HG03432 (cell line): ENCODE measurements at regions not wholly inside any gene's neighbourhood (a gene's known extent, or its start where the extent isn't known, plus 50 kb on each side); places are given as distances from the start of the nearest gene placed in this dataset.

Source experiments
- ATAC-seq: cut with Tn5 transposase; IDR thresholded peaks from one replicate; pipeline ENCODE4 v1.9.1; 2021; ENCODE audit warnings: mild to moderate bottlenecking, moderate library complexity; ENCODE audit not compliant: unreplicated experiment

DNA sequence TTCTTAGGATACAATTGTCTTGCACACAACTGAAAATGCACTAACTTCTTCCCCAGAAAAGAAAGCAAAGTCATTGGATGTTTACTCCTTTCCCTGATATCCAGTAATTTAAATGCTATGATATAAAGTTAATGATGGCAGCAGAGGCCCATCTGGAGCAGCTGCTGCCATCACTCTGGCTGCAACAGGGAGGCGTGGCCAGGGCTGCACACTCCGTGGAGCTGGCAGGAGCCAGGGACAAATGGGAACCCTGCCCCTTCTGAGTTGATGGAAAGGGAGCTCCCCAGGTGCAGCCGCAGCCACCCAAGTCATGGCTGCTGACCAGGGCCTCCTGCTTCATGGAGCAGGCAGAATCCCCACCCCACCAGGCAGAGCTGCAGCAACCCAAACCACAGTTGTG lies 72.6 kb upstream of the ALDH1A3 start:
- ATAC-seq, result no peak

GRCh38 chr15:100808691-100809090 lies 70.9 kb upstream of the ALDH1A3 start:
- ATAC-seq, result no peak

DNA sequence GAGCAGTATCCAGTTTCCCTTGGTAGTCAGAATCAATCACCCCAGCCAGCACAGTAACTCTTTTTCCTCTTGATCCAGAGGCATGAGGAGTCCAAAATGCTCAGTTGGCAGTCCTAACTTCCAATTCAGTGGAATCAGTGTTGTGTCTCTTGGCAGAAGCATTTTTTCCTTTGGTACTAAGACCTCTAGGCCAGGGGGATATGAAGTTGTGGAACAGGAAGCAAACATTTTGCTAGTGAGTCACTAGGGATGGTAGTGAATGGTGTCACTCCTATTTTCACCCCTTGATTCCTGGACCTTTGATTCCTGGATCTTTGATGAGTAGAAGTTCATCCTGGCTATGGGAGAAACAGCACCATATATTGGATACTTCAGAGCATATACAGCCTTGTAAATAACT lies 70.5 kb upstream of the ALDH1A3 start:
- no peak for ATAC-seq

- no peak for ATAC-seq
Observed at GRCh38 chr15:100809587-100809986, 70.0 kb upstream of the ALDH1A3 start.

GRCh38 chr15:100810229-100810628 lies 69.4 kb upstream of the ALDH1A3 start:
- ATAC-seq, result no peak

- ATAC-seq, result no peak
Observed at GRCh38 chr15:100810831-100811230, 68.8 kb upstream of the ALDH1A3 start.

GRCh38 chr15:100812802-100813201 lies 66.8 kb upstream of the ALDH1A3 start:
- ATAC-seq, result no peak

DNA sequence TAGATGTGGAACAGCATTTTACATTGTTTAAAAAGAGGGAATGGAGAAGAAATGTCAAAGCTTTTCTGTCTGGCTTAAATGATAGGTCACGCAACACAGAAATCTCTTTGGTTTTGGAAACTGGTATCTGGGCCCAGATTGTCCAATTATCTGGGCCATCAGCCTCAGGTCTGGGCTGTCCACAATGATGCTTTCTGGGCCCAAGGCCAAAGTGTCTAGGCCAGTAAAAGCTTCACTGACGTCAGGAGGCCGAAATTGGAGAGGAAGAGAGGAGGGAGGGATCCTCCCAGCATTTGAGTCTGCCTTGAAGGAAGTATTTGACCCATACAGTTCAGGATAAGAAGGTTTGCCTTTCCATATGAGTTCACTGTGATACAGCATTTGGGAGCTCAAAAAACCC lies 60.7 kb upstream of the ALDH1A3 start:
- ATAC-seq, result no peak

GRCh38 chr15:100820528-100820927 lies 59.1 kb upstream of the ALDH1A3 start:
- no peak for ATAC-seq

DNA sequence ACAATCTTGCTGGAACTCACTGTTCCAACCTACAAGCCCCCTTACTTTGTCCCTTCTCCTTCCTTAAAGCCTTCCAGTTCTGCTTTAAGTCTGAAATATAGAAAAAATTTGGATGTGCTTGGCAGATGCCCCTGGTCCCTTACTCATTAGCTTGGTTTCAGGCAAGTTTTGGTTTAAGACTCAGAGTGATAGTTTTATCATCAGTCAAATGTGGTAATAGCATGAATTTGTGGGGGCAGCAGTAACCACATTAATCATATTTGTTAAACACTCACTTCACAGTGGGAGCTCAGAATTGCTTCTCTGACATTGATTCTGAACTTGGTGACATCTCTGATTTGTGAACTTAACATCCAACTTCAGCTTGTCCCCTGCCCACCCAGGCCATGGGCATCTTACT lies 58.3 kb upstream of the ALDH1A3 start:
- ATAC-seq, result no peak

DNA sequence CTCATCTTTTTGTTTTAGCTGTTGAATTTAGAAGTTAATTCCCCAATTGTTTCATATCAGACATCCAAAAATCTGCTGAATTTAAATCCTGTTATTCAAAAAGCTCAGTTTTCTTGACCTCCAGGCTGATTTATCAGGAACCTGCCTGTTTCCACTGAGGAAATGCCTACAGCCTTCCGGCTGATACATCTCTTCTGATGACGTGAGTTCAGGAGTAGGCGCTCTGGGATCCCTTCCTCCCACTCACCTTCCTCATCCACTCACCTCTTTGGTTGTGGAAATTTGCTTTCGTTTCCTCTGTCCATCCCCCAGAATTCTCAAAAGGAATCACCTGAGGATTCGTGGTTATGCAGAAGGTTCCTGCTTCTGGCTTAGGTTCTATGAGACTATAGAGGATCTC lies 55.4 kb upstream of the ALDH1A3 start:
- ATAC-seq, result no peak

GRCh38 chr15:100829457-100829856 lies 50.2 kb upstream of the ALDH1A3 start:
- no peak for ATAC-seq
